ENCODE measurements at regions not wholly inside any gene's neighbourhood (a gene's known extent, or its start where the extent isn't known, plus 50 kb on each side); places are given as distances from the start of the nearest gene placed in this dataset.

DNA sequence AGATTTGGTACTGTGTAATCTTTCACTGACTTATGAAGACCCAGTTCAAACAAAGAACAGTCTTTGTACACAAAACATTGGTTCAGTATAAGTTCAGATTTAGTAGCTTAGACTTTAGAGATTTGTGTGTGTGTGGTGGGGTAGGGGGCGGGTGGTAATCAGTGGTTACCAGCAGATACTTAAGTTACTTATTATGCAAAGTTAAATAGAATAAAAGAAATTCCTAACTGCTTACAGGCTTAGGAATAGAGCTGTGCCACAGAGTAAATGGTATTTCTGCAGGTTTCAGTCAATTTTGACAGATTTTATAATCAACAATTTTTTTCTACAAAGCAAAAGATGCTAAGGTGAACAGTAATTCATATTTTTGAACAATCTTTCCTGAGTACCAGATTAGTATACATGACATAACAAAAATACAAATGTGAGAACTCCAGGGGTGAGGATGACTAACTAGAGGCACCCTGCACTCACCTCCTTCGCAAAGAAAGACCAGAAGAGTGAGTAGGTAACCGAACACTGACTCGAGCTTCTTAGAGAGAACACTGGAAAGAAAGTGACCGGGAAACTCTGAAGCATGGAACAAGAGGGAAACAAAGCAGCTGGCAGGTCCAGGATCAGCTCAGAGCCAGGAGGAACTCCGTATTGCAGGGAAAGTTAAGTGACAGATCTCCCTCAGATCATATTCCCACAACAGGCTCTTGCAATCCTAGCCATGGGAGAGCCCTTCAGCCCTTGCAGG, 560.6 kb downstream of the COL12A1 start:
- DNase-seq: no peak

DNA sequence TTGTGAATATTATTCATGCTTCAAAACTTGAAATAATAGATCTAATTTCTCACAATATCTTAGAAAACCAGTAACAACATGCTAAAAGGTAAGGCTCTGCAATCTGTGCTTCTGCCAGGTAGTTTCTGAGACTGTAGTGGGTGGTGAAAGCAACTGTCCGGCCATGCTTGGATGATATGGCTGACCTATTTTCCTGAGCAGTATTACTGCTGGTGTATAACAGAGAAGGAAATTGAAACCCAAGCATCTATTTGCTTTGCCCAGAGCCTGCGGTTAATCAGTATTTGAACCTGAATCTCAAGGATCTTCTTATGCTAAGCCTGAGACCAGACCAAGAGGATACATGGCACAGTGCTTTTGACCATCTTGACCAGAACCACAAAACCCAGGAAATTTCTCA, 563.8 kb downstream of the COL12A1 start:
- DNase-seq: no peak

DNA sequence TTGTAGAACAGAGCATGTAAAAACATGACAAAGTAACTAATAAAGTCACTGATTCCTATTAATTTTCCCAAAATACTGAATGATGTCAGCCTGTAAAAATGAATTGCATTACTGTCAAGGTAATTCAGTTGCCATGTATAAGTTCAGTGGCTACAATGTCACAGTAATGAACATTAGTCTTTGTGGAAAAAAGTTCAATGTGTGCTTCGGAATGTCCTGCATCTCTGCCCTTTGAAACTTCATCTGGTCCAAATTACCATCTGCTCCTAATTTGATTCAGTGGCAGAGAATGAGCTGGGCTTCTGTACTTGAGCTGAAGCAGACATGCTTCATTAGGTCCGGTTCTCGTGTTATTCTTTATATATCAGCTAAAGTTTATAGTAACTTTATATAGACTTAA, 567.4 kb downstream of the COL12A1 start:
- DNase-seq: no peak

DNA sequence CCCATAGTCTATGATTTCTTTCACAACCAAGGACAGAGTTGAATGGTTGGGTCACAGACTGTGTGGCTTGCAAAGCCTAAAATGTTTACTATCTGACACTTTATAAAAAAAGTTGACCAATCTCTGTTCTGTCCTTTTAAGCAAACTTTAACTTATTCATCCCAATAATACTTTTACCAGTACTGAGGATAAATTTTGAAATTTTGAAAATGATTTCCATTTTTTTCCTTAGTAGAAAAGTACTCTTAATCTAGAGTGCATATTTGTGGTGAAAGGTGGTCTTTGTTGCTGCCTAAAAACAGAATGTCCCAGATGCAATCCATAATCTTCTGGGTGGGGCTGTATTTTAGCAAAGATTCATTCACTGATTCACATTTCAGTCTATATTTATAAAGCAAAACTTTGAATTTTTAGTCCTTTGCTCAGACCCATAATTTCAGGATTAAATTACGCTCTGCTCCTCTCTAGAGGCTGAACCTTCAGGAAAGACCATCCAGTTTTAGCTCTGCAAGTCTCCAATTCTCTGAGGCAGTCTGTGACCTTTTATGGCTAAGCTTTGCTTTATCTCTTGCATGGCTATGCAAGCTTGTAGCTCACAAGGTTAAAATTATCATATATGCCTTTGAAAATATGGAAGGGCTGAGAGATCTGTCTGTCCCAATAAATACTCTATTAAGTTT, 573.5 kb downstream of the COL12A1 start:
- no peak for DNase-seq

- DNase-seq: no peak
Observed at GRCh38 chr6:74631564-74631963, 574.3 kb downstream of the COL12A1 start.

DNA sequence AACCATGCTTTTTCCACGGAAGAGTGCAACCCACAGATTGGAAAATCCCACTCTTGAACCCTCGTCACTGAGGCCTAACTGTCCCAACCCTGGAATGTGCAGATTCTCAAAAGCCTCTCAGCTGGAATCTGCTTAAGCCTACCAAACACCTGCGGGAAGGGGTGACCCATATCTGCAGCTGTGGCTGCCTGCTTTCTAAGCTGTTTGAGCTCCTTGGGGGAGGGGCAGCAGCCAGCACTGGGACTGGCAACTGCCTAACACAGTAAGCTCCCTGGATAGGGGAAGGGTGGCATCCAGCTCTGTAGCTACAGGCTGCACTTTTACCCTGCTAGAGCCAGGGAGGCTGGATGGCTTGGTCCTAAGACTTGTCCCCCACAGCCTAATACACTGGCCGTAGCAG, 579.6 kb downstream of the COL12A1 start:
- no peak for DNase-seq

- no peak for DNase-seq
Observed at GRCh38 chr6:74623027-74623426, 582.8 kb downstream of the COL12A1 start.

DNA sequence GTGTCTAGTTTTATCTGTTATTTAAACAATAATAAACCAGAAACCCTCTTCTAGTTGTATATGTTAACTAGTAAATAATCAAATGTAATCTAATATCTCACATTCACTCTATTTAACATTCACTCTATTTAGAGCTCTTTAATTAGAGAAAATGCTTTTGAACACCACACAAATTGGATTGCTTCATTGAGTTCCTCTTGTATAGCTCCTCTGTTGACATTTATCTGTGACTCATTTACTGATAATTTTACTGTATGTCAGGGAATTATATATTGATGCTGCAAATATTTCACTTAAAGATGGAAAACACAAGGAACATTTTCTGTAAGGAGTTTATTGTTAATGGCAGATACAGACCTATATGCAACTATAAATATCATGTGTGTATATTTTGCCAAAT, 594.6 kb downstream of the COL12A1 start:
- DNase-seq: no peak

DNA sequence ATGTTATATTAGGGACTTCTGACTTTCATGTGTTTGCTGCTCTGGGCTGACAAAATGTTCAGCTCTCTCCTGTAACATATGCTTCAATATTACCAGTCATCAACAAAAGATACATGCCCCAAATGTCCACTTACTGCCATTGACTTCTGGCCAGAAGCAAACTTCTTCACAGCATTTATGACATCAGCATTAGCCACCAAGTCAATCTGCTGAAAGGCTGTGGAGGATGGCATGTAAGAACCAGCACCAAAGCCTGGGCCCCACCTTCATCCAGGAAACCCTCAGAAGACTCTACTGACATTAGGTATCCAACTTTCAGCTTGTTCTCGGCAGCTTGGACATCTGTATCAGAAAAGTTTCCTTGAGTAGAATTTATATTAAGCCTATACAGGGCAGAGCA, 595.5 kb downstream of the COL12A1 start:
- DNase-seq: no peak

DNA sequence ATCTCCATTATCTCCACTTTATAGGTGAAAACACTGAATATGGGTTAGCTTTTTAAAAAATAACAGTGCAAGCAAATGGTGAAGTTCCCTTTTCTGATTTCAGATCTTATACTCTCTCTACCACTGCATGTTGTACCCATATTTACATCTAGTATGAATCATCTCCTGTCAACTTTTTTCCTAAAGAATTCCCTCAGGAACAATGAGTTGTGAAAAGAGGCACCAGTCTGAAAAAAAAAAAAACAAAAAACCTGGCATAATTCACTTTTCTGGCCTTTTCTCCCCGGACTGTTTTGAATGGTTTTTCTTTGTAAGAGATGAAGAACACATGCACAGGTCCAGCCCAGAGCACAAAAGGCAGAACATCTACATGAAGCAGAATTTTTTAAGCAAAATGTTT, 596.0 kb downstream of the COL12A1 start:
- no peak for DNase-seq

DNA sequence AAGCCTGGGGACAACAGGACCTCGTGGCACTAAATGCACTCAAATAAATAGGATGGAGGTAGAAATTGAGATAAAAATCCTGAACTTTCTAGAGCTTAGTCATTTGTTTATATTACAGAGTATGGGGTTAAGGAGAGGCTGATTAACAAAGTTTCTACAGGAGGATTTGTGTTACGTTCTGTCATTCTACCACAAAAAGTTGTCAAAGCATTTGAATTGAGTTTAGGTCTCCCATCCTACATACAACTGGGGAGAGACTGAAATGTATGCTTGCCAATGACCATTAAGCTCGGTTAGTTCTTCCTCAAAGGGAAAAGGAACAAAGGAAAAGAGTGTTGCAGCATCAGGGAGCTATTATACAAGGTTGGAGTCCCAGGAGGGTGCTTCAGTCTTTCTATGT, 597.9 kb downstream of the COL12A1 start:
- no peak for DNase-seq

DNA sequence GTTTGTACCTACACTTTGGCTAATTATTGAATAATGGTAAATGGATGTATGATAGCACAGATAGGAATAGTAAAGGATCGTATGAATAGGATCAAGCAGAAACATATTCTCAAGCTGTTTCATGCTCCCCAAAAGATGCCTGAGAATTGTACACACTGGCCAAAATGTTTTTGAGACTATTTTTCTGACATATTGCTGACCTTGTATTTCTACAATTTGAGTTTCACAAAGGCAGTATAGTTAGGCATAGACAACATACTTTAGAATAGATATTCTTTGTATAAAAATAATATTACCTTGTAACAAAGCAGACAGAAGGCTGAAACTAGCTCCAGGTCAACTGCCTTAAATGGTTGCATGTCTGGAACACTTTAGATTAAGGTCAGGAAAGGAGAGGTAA, 598.4 kb downstream of the COL12A1 start:
- no peak for DNase-seq

DNA sequence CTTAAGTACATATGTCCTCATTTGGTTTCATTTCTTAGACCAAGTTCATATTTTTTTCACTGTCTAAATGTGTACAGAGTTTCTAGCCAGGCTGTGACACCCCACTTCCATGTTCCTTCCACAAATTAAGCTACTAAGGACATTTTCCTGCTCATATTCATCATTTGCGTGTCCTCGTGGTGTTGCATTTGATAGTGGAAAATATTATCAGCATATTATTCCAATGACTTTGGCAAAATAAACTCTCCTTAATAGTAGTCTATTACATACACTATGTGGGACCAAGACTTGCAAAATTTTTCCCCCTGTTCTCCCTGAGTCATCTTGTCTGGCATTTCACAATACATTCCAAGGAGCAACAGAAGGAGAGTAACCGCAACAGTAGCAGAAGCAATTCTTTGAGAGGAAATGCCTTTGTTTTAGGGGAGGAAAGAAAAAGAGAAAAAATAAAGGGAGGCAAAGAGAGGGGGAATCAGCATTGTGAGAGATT, 599.2 kb downstream of the COL12A1 start:
- DNase-seq: no peak

DNA sequence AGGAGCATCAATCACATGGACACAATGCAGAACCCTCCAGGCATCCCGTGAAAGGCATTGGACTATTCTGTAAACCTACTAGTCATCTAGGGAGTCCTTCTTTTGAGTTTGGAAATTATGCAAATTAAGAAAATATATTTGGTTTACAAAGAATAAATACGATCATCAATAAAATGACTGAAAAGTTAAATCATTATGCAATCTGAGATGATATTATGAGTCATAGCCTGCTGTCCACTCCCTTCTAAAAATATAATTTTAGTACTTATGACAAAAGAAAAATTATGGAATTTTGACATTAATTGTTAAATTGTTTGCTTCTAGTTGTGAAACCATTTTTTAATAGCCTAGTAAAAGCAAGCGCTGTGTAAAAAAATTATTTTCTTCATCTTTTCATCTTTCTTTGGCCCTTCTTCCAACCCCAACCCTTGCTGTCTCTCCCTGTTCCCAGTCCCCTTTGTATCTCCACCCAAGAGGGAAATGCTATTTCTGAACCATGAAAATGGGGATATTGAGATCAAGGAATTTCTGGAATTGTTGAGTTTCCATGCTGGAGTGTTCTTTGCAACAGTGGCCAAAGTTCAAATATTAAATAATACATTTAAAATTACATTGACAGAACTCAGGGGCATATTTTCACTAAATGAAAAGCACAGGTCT, 599.8 kb downstream of the COL12A1 start:
- no peak for DNase-seq

GRCh38 chr6:74604279-74604678, 601.6 kb downstream of the COL12A1 start:
- DNase-seq: no peak

- no peak for DNase-seq
Observed at GRCh38 chr6:74603322-74604076, 602.4 kb downstream of the COL12A1 start.

- DNase-seq: no peak
Observed at GRCh38 chr6:74602206-74602605, 603.6 kb downstream of the COL12A1 start.

DNA sequence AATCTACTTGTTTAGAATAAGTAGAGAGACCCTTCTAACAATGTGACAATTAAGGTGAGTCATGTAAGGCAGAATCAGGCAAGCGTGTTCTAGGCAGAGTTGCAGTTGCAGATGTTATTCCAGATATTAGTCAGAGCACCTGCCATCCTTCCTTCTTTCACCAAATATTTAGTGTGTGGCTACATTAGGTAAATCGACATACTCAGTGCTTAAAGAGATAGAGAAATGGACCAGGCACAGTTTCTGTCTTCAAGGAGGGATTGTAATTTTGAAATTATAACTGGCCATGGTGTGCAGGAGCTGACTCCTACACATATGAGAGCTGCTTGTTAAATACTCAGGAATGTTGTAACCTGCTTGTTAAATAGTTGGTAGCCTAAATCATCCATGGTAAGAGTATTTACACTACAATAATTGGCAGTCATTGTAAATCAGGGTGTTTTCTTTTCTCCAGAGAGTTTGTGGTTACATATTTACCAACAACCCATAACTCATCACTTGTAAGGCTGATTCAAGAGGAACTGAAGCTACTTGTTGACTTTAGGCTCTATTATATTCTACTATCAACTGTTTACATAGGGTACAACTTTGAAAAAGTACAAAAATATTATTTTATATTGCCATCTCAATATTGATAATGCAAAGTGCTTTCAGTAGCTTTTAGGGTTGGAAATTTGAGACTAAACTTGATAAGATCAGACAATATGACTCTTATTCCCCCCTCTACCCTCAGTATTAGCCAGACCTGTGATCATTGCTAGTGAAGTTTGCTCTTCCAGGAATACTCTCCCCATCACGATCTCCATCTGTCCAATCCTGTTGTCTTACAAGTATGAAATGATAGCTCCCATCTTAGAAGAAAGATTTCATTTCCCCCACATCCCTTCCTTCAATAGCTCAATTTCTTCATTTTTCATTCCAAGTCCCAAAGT, 607.1 kb downstream of the COL12A1 start:
- DNase-seq: no peak

- DNase-seq: no peak
Observed at GRCh38 chr6:74597840-74598239, 608.0 kb downstream of the COL12A1 start.

GRCh38 chr6:74597266-74597665, 608.6 kb downstream of the COL12A1 start:
- DNase-seq: no peak

- DNase-seq: no peak
Observed at GRCh38 chr6:74596588-74596987, 609.3 kb downstream of the COL12A1 start.

Measured in nucleus accumbens (tissue), 56 donors.